IMR-90 (cell line): ENCODE measurements at regions not wholly inside any gene's neighbourhood (a gene's known extent, or its start where the extent isn't known, plus 50 kb on each side); places are given as distances from the start of the nearest gene placed in this dataset.

ENCODE experiments used
- ATAC-seq: fragments of 200-7000 bp; cut with Tn5 transposase; 2 replicates; pipeline ENCODE4 v1.9.1; 2020; ENCODE audit warnings: low read depth, mild to moderate bottlenecking, moderate library complexity
- BruUV-seq: library from RNA; stranded (reverse); fragments of 400-500 nt; replicated peaks from 2 replicates; lab custom pipeline; 2021; lab: Mats Ljungman, UMichigan
- CTCF ChIA-PET: fragments of 300-600 bp; formaldehyde crosslinking; extraction: SDS; loops from one replicate; lab custom pipeline; 2021; ENCODE audit warnings: antibody characterized with exemption; lab: Yijun Ruan, JAX
- POLR2A ChIA-PET: fragments of 300-600 bp; sonication (Branson Sonifier 250); formaldehyde crosslinking; loops from one replicate; lab custom pipeline; 2022; ENCODE audit warnings: antibody characterized with exemption; ENCODE audit not compliant: unreplicated experiment; lab: Charles Lee
- DNase-seq: peaks from one replicate; pipeline ENCODE4 v3.0.0; 2013
- H2AFZ ChIP-seq: replicated peaks from 2 replicates; pipeline ENCODE3; 2013; ENCODE audit warnings: low read length, mild to moderate bottlenecking; ENCODE audit not compliant: poor library complexity
- H2AK5ac ChIP-seq: 2 replicates; pipeline ENCODE4 v1.6.1; 2013; ENCODE audit warnings: low read depth, low read length, inconsistent platforms
- H2AK9ac ChIP-seq: replicated peaks from 2 replicates; pipeline ENCODE3; 2013; ENCODE audit warnings: mild to moderate bottlenecking, low read depth, low read length, moderate library complexity; ENCODE audit not compliant: poor library complexity
- H2BK120ac ChIP-seq: 2 replicates; pipeline ENCODE4 v1.6.1; 2013; ENCODE audit warnings: low read depth, low read length, inconsistent platforms
- H2BK15ac ChIP-seq: 3 replicates; pipeline ENCODE4 v1.6.1; 2013; ENCODE audit warnings: low read depth, low read length, inconsistent platforms
- H2BK20ac ChIP-seq: 2 replicates; pipeline ENCODE4 v1.6.1; 2013; ENCODE audit warnings: low read depth, mild to moderate bottlenecking, inconsistent platforms, low read length, moderate library complexity
- H2BK5ac ChIP-seq: 2 replicates; pipeline ENCODE4 v1.6.1; 2013; ENCODE audit warnings: mild to moderate bottlenecking, low read depth, low read length, inconsistent platforms; ENCODE audit not compliant: poor library complexity, severe bottlenecking
- H3K14ac ChIP-seq: replicated peaks from 2 replicates; pipeline ENCODE4 v1.6.1; 2013; ENCODE audit warnings: low read depth, low read length, inconsistent platforms
- H3K18ac ChIP-seq: 2 replicates; pipeline ENCODE4 v1.6.1; 2013; ENCODE audit warnings: low read depth, low read length, control low read depth
- H3K23ac ChIP-seq: 2 replicates; pipeline ENCODE4 v1.6.1; 2013; ENCODE audit warnings: low read depth, low read length, inconsistent platforms
- H3K27ac ChIP-seq: 2 replicates; pipeline ENCODE4 v1.5.1; 2013; ENCODE audit warnings: mild to moderate bottlenecking, control low read depth, low read length; ENCODE audit not compliant: insufficient read depth
- H3K27me3 ChIP-seq: 2 replicates; pipeline ENCODE4 v1.6.1; 2013; ENCODE audit warnings: low read length; ENCODE audit not compliant: control insufficient read depth, insufficient read depth
- H3K36me3 ChIP-seq: 2 replicates; pipeline ENCODE4 v1.6.1; 2013; ENCODE audit warnings: low read length, mixed read lengths; ENCODE audit not compliant: control insufficient read depth, insufficient read depth
- H3K4ac ChIP-seq: 2 replicates; pipeline ENCODE4 v1.6.1; 2013; ENCODE audit warnings: low read depth, low read length, inconsistent platforms
- H3K4me1 ChIP-seq: 2 replicates; pipeline ENCODE4 v1.6.1; 2013; ENCODE audit warnings: low read length, mixed read lengths; ENCODE audit not compliant: control insufficient read depth, insufficient read depth
- H3K4me2 ChIP-seq: 2 replicates; pipeline ENCODE4 v1.6.1; 2013; ENCODE audit warnings: low read depth, mild to moderate bottlenecking, control low read depth, low read length, moderate library complexity
- H3K4me3 ChIP-seq: 2 replicates; pipeline ENCODE4 v1.5.1; 2013; ENCODE audit warnings: low read depth, mild to moderate bottlenecking, control low read depth, low read length, moderate library complexity; ENCODE audit not compliant: insufficient read depth
- H3K56ac ChIP-seq: 2 replicates; pipeline ENCODE4 v1.6.1; 2013; ENCODE audit warnings: low read length, inconsistent platforms; ENCODE audit not compliant: insufficient read depth; ENCODE audit errors: extremely low read depth
- H3K79me1 ChIP-seq, 2 experiments: 2 replicates each; pipeline ENCODE4 v1.6.1; 2013; ENCODE audit warnings: low read length in 2 of 2, inconsistent platforms in 1 of 2, low read depth in 1 of 2
- H3K9ac ChIP-seq: 2 replicates; pipeline ENCODE4 v1.6.1; 2013; ENCODE audit warnings: low read depth, low read length, control low read depth
- H3K9me1 ChIP-seq: 2 replicates; pipeline ENCODE4 v1.6.1; 2013; ENCODE audit warnings: low read length, inconsistent platforms; ENCODE audit not compliant: insufficient read depth
- H3K9me3 ChIP-seq: 2 replicates; pipeline ENCODE4 v1.6.1; 2013; ENCODE audit warnings: low read length; ENCODE audit not compliant: control insufficient read depth, insufficient read depth
- H4K20me1 ChIP-seq: 2 replicates; pipeline ENCODE4 v1.6.1; 2013; ENCODE audit warnings: low read length, inconsistent platforms; ENCODE audit not compliant: insufficient read depth
- H4K5ac ChIP-seq: 2 replicates; pipeline ENCODE4 v1.6.1; 2013; ENCODE audit warnings: mild to moderate bottlenecking, low read depth, low read length, control low read depth
- H4K8ac ChIP-seq, 2 experiments: 2 replicates each; pipeline ENCODE4 v1.6.1; 2013; ENCODE audit warnings: low read depth in 2 of 2, low read length in 2 of 2, control low read depth in 1 of 2, inconsistent platforms in 1 of 2
- H4K91ac ChIP-seq: 2 replicates; pipeline ENCODE4 v1.6.1; 2013; ENCODE audit warnings: low read depth, low read length, inconsistent platforms; ENCODE audit not compliant: insufficient read depth
- CHD1 ChIP-seq: IDR thresholded peaks from 2 replicates; pipeline ENCODE4 v1.6.1; 2012; ENCODE audit warnings: low read depth, low read length, improper control_type of control experiment
- FOS ChIP-seq: fragments of 150-350 bp; IDR thresholded peaks from 2 replicates; pipeline ENCODE4 v1.6.1; 2016; ENCODE audit warnings: low read depth, low read length
- MAFK ChIP-seq: IDR thresholded peaks from 2 replicates; pipeline ENCODE4 v1.6.1; 2012; ENCODE audit warnings: low read depth, low read length, improper control_type of control experiment
- POLR2A ChIP-seq: IDR thresholded peaks from 2 replicates; pipeline ENCODE4 v1.6.1; 2012; ENCODE audit warnings: mild to moderate bottlenecking, low read depth, low read length
- SMC3 ChIP-seq: fragments of 150-350 bp; IDR thresholded peaks from 2 replicates; pipeline ENCODE4 v1.6.1; 2016; ENCODE audit warnings: low read depth, mild to moderate bottlenecking, antibody characterized with exemption, low read length, moderate library complexity
- WGBS, 2 experiments: methylation state at CpG; one replicate each; pipeline versions ENCODE4 v1.1.5 to v1.1.7; 2013; ENCODE audit warnings: missing lambda C conversion rate in 2 of 2; ENCODE audit not compliant: insufficient read length in 1 of 2; ENCODE audit errors: extremely low coverage in 2 of 2; 5-methylcytosine and 5-hydroxymethylcytosine counted together
- dilution Hi-C: fragments of 300-500 bp; cut with HindIII; formaldehyde crosslinking; loops from one replicate; pipeline ENCODE4 v1.14.3; 2018; ENCODE audit warnings: low sequenced_read_pairs; ENCODE audit not compliant: unreplicated experiment
- in situ Hi-C: fragments of 300-500 bp; cut with MboI; formaldehyde crosslinking; loops from 3 replicates; pipeline ENCODE4 v1.14.3; 2019; ENCODE audit warnings: low sequenced_read_pairs, inconsistent platforms, mixed read lengths
- intact Hi-C: fragments of 100-400 bp; cut with micrococcal nuclease; formaldehyde crosslinking; loops from 2 replicates; pipeline ENCODE4 v1.10.0; 2022

DNA sequence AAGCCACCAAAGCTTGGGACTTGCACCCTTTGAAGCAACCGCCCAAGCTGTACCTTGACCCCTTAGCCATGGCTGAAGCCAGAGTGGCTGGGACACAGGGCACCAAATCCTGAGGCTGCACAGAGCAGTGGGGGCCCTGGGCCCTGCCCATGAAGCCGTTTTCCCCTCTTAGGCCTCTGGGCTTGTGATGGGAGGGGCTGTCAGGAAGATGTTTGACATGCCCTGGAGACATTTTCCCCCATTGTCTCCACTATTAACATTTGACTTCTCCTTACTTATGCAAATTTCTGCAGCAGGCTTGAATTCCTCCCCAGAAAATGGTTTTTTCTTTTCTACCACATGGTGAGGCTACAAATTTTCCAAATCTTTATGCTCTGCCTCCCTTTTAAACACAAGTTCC, 522.2 kb downstream of the EDEM1 start:
- no peaks in the 10 kb centered on the region for H3K4me1 ChIP-seq
- intact Hi-C loops (no loop called here), dilution Hi-C loops (no loop called here), in situ Hi-C loops (no loop called here)
- H4K91ac ChIP-seq: no peak overlapping the region
- DNase-seq: no peak
- no peaks in the 10 kb centered on the region for H3K27me3 ChIP-seq
- TF ChIP-seq MAFK: no peak
- no peak for TF ChIP-seq FOS
- no peak for TF ChIP-seq POLR2A
- no peak for TF ChIP-seq SMC3
- no peak for TF ChIP-seq CHD1
- no peak overlapping the region for H3K9ac ChIP-seq
- no peak overlapping the region for H3K4me2 ChIP-seq
- no peak overlapping the region for H3K23ac ChIP-seq
- ChIA-PET POLR2A (no interaction called here), CTCF (no interaction called here)
- no peak overlapping the region for H2AK9ac ChIP-seq
- peaks cover 2% of the 10 kb centered on the region; the same call in 1 of the 2 replicates for H3K9me3 ChIP-seq
- no peak overlapping the region for H2BK120ac ChIP-seq
- BruUV-seq: no TSS peak
- H4K8ac ChIP-seq: no peak overlapping the region
- no peak overlapping the region for H2AK5ac ChIP-seq
- no peak overlapping the region for H2AFZ ChIP-seq
- H3K4me3 ChIP-seq: no peak overlapping the region
- H3K27ac ChIP-seq: no peak overlapping the region
- no peaks in the 10 kb centered on the region for H3K79me1 ChIP-seq
- H3K56ac ChIP-seq: no peak overlapping the region
- no peak overlapping the region for H2BK15ac ChIP-seq
- no peaks in the 10 kb centered on the region for H4K20me1 ChIP-seq
- no CpG with 5 or more reads among the region's 2 CpGs for WGBS, 2 experiments
- H2BK5ac ChIP-seq: no peak overlapping the region
- no peak overlapping the region for H3K4ac ChIP-seq
- H3K36me3 ChIP-seq: no peaks in the 10 kb centered on the region
- no peak for ATAC-seq
- no peak overlapping the region for H4K5ac ChIP-seq
- H2BK20ac ChIP-seq: no peak overlapping the region
- H3K14ac ChIP-seq: no peak overlapping the region
- no peaks in the 10 kb centered on the region for H3K9me1 ChIP-seq
- no peak overlapping the region for H3K18ac ChIP-seq
